ENCODE measurements at regions not wholly inside any gene's neighbourhood (a gene's known extent, or its start where the extent isn't known, plus 50 kb on each side); places are given as distances from the start of the nearest gene placed in this dataset.

DNA sequence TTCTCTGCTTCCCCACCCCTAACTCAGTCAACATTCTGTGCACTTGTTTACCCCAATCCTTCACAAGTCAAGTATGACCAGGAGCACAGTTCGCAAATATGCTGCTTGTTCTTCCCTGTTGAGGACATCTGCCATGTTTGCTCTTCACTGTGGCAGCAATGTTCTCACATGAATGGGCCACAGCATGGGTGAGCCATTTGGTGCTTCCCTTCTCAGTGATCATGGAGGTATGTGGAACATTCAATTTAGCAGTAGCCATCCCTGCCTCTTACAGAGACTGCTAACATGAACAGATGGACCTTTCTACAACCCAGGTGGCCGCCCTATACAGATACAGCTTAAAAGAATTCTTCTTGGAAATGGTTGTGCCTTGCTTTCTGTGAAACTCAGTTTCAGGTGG lies 660.1 kb upstream of the SGO1 start:
- no peak overlapping the region for H3K4me3 ChIP-seq (ENCODE audit: low read length, poor library complexity, severe bottlenecking)
- TF ChIP-seq, protein P1, sequence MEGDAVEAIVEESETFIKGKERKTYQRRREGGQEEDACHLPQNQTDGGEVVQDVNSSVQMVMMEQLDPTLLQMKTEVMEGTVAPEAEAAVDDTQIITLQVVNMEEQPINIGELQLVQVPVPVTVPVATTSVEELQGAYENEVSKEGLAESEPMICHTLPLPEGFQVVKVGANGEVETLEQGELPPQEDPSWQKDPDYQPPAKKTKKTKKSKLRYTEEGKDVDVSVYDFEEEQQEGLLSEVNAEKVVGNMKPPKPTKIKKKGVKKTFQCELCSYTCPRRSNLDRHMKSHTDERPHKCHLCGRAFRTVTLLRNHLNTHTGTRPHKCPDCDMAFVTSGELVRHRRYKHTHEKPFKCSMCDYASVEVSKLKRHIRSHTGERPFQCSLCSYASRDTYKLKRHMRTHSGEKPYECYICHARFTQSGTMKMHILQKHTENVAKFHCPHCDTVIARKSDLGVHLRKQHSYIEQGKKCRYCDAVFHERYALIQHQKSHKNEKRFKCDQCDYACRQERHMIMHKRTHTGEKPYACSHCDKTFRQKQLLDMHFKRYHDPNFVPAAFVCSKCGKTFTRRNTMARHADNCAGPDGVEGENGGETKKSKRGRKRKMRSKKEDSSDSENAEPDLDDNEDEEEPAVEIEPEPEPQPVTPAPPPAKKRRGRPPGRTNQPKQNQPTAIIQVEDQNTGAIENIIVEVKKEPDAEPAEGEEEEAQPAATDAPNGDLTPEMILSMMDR (conservative IDR thresholded peaks at IDR 0.05; ENCODE audit: low read length): no peak
- no peak for TF ChIP-seq EZH2phosphoT487 (IDR thresholded peaks at IDR 0.05; ENCODE audit: borderline replicate concordance)
- no peaks in the 10 kb centered on the region for H3K4me1 ChIP-seq (ENCODE audit: insufficient read depth, low read length, poor library complexity, severe bottlenecking)
- no peak overlapping the region for H3K9ac ChIP-seq (ENCODE audit: low read depth, low read length, poor library complexity, severe bottlenecking)
- H3K9me3 ChIP-seq (ENCODE audit: insufficient read depth, low read depth, low read length): no peaks in the 10 kb centered on the region
- H3K4me2 ChIP-seq (ENCODE audit: low read depth, low read length, poor library complexity, severe bottlenecking): no peak overlapping the region
- H3K36me3 ChIP-seq (ENCODE audit: insufficient read depth, low read length): no peaks in the 10 kb centered on the region
- H4K20me1 ChIP-seq (ENCODE audit: insufficient read depth, low read length, poor library complexity, severe bottlenecking): no peaks in the 10 kb centered on the region
- no peak overlapping the region for H2AFZ ChIP-seq (ENCODE audit: low read length)
- no peaks in the 10 kb centered on the region for H3K9me2 ChIP-seq (replicated peaks; ENCODE audit: low read depth, low read length)
- no peaks in the 10 kb centered on the region for H3K27me3 ChIP-seq (ENCODE audit: insufficient read depth, low read length, poor library complexity, severe bottlenecking)
- no peaks in the 10 kb centered on the region for H3F3A ChIP-seq (ENCODE audit: low read depth)
- no peaks in the 10 kb centered on the region for H3K79me2 ChIP-seq (ENCODE audit: insufficient read depth, low read length)

DNA sequence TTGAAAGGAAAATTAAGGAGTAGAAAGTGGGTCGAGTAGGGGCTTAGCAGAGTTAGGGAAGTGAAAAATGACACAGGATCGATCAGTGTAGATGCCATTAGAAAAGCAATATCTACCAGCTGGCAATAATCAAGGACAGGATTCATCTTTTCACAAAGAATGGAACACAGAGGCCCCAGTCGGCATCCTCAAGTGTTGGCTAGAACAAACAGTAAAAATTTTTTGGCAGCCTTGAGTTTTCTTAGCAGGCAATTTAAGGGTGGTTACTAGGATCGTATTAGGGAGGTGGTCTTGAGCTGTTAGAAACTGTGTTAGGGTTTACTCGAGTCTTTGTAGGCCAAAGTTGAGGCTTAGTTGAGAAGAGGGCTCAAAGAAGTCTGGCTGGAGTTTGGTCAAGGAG lies 658.8 kb upstream of the SGO1 start:
- no peaks in the 10 kb centered on the region for H3K9me2 ChIP-seq (replicated peaks; ENCODE audit: low read depth, low read length)
- H4K20me1 ChIP-seq (ENCODE audit: insufficient read depth, low read length, poor library complexity, severe bottlenecking): no peaks in the 10 kb centered on the region
- no peaks in the 10 kb centered on the region for H3K27me3 ChIP-seq (ENCODE audit: insufficient read depth, low read length, poor library complexity, severe bottlenecking)
- no peaks in the 10 kb centered on the region for H3F3A ChIP-seq (ENCODE audit: low read depth)
- H2AFZ ChIP-seq (ENCODE audit: low read length): no peak overlapping the region
- no peaks in the 10 kb centered on the region for H3K36me3 ChIP-seq (ENCODE audit: insufficient read depth, low read length)
- H3K9ac ChIP-seq (ENCODE audit: low read depth, low read length, poor library complexity, severe bottlenecking): no peak overlapping the region
- TF ChIP-seq, protein P1 (conservative IDR thresholded peaks at IDR 0.05; ENCODE audit: low read length): no peak
- TF ChIP-seq EZH2phosphoT487 (IDR thresholded peaks at IDR 0.05; ENCODE audit: borderline replicate concordance): no peak
- H3K9me3 ChIP-seq (ENCODE audit: insufficient read depth, low read depth, low read length): no peaks in the 10 kb centered on the region
- H3K79me2 ChIP-seq (ENCODE audit: insufficient read depth, low read length): no peaks in the 10 kb centered on the region
- H3K4me1 ChIP-seq (ENCODE audit: insufficient read depth, low read length, poor library complexity, severe bottlenecking): no peaks in the 10 kb centered on the region
- H3K4me2 ChIP-seq (ENCODE audit: low read depth, low read length, poor library complexity, severe bottlenecking): no peak overlapping the region
- H3K4me3 ChIP-seq (ENCODE audit: low read length, poor library complexity, severe bottlenecking): no peak overlapping the region

DNA sequence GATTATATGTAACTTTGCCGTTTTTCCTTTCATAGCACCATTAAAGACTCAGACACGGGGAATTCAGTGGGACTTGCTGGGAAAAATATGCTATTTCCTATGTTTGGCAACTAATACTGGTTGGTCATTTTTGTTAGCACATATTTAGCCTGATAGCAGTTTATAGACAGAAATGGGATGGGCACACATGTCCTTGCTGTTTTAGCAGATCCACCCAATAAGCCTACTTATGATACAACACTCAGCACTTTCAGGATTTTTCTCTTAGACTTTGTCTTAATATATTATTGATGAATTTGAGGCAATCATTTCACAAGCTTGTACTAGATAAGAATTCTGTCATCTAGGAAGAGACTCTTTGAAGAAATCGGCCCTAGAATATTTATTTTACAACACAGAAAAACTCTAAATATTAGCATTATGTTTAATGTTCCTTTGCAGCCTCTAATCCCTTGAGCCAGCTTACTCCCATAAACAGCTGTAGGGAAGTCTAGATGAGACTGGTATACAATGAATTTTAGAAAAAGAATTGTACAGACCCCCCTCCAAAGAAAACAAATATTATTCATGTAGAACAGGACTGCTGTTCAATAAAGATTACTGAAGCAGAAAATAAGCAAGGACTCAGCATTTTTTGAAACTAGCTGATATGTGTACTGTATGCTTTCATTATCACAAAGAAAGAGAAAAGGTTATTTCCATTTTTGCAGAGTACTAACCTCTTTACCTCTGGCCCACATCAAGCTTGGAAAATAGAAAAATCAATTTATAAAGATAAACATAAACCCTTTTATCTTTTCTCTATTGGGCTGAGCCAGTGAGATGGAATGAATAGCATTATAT lies 656.8 kb upstream of the SGO1 start:
- H3K9me3 ChIP-seq (ENCODE audit: insufficient read depth, low read depth, low read length): no peaks in the 10 kb centered on the region
- H3K9ac ChIP-seq (ENCODE audit: low read depth, low read length, poor library complexity, severe bottlenecking): no peak overlapping the region
- H2AFZ ChIP-seq (ENCODE audit: low read length): no peak overlapping the region
- H3K27me3 ChIP-seq (ENCODE audit: insufficient read depth, low read length, poor library complexity, severe bottlenecking): no peaks in the 10 kb centered on the region
- TF ChIP-seq, protein P1 (conservative IDR thresholded peaks at IDR 0.05; ENCODE audit: low read length): no peak
- TF ChIP-seq EZH2phosphoT487 (IDR thresholded peaks at IDR 0.05; ENCODE audit: borderline replicate concordance): no peak
- H3F3A ChIP-seq (ENCODE audit: low read depth): no peaks in the 10 kb centered on the region
- no peak overlapping the region for H3K4me2 ChIP-seq (ENCODE audit: low read depth, low read length, poor library complexity, severe bottlenecking)
- no peaks in the 10 kb centered on the region for H4K20me1 ChIP-seq (ENCODE audit: insufficient read depth, low read length, poor library complexity, severe bottlenecking)
- no peak overlapping the region for H3K4me3 ChIP-seq (ENCODE audit: low read length, poor library complexity, severe bottlenecking)
- H3K9me2 ChIP-seq (replicated peaks; ENCODE audit: low read depth, low read length): no peaks in the 10 kb centered on the region
- no peaks in the 10 kb centered on the region for H3K79me2 ChIP-seq (ENCODE audit: insufficient read depth, low read length)
- no peaks in the 10 kb centered on the region for H3K4me1 ChIP-seq (ENCODE audit: insufficient read depth, low read length, poor library complexity, severe bottlenecking)
- H3K36me3 ChIP-seq (ENCODE audit: insufficient read depth, low read length): no peaks in the 10 kb centered on the region

Measured in Loucy (cell line).